GM04504 (cell line): ENCODE measurements at regions not wholly inside any gene's neighbourhood (a gene's known extent, or its start where the extent isn't known, plus 50 kb on each side); places are given as distances from the start of the nearest gene placed in this dataset.

Experiments
- DNase-seq: peaks from one replicate; pipeline ENCODE4 v3.0.0-alpha.2; 2012; ENCODE audit warnings: low read depth

GRCh38 chr18:25724997-25725396, 365.4 kb downstream of the SS18 start:
- no peak for DNase-seq

GRCh38 chr18:25724121-25724520, 366.3 kb downstream of the SS18 start:
- no peak for DNase-seq

- DNase-seq: no peak
Observed at GRCh38 chr18:25713103-25713502, 361.1 kb upstream of the ZNF521 start.

GRCh38 chr18:25710981-25711380, 359.0 kb upstream of the ZNF521 start:
- DNase-seq: no peak

- no peak for DNase-seq
Observed at GRCh38 chr18:25705650-25706049, 353.7 kb upstream of the ZNF521 start.

GRCh38 chr18:25704494-25704893, 352.5 kb upstream of the ZNF521 start:
- no peak for DNase-seq

- DNase-seq: no peak
Observed at GRCh38 chr18:25704071-25704470, 352.1 kb upstream of the ZNF521 start.

GRCh38 chr18:25701821-25702220, 349.9 kb upstream of the ZNF521 start:
- DNase-seq: no peak

- no peak for DNase-seq
Observed at GRCh38 chr18:25686960-25687500, 335.1 kb upstream of the ZNF521 start.

GRCh38 chr18:25685088-25685487, 333.1 kb upstream of the ZNF521 start:
- no peak for DNase-seq

GRCh38 chr18:25679491-25679890, 327.5 kb upstream of the ZNF521 start:
- no peak for DNase-seq

- no peak for DNase-seq
Observed at GRCh38 chr18:25678221-25678620, 326.3 kb upstream of the ZNF521 start.

- DNase-seq: no peak
Observed at GRCh38 chr18:25675123-25675850, 323.3 kb upstream of the ZNF521 start.

- DNase-seq: no peak
Observed at GRCh38 chr18:25674183-25674582, 322.2 kb upstream of the ZNF521 start.

GRCh38 chr18:25672490-25672889, 320.5 kb upstream of the ZNF521 start:
- no peak for DNase-seq

GRCh38 chr18:25669741-25670140, 317.8 kb upstream of the ZNF521 start:
- no peak for DNase-seq

- DNase-seq: no peak
Observed at GRCh38 chr18:25662272-25662671, 310.3 kb upstream of the ZNF521 start.

- DNase-seq: no peak
Observed at GRCh38 chr18:25661831-25662230, 309.9 kb upstream of the ZNF521 start.

- DNase-seq: no peak
Observed at GRCh38 chr18:25659541-25659940, 307.6 kb upstream of the ZNF521 start.

GRCh38 chr18:25658476-25658875, 306.5 kb upstream of the ZNF521 start:
- no peak for DNase-seq

- DNase-seq: no peak
Observed at GRCh38 chr18:25651553-25651952, 299.6 kb upstream of the ZNF521 start.

GRCh38 chr18:25650201-25650941, 298.4 kb upstream of the ZNF521 start:
- DNase-seq: peak; percentile 86

- no peak for DNase-seq
Observed at GRCh38 chr18:25648716-25649260, 296.8 kb upstream of the ZNF521 start.
